GM21515 (cell line): ENCODE measurements at regions not wholly inside any gene's neighbourhood (a gene's known extent, or its start where the extent isn't known, plus 50 kb on each side); places are given as distances from the start of the nearest gene placed in this dataset.

Experiments
- ATAC-seq: cut with Tn5 transposase; IDR thresholded peaks from one replicate; pipeline ENCODE4 v1.9.1; 2021; ENCODE audit not compliant: unreplicated experiment

DNA sequence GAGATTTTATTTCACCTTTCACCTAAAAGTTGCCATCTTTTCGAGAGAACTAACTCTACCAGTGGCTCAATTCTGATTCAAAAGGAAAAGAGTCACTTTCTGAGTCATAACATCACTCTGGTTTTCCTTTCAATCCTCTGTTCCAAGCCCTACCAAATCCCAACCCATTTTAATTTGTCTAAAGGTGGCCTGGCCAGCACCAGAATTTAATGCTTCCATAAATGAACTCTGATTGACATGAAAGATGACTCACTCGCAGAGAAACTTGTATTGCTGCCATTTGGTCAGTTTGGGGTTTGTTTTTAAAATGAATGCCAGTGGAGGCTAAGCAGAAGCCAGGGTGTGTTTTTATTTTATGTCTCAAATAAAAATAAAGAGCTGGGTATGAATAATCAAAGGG, 117.4 kb upstream of the SOX5 start:
- no peak for ATAC-seq

DNA sequence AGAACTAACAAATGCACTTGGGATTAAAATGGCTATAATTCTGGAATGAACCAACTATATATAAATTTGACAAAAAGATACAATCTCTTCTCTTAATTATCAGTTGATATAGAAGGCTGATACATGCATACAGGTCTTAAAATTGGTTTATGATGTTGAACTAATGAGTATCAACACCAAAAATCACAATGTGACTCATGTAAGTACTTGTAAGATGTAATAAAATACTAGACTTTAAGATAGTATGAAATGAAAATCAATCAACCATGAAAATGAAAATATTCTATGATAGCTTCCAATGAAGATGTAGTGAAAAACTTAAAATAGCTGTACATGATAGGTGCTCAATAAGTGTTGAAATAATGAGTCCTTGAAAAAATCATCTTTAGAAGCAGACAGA, 116.6 kb upstream of the SOX5 start:
- no peak for ATAC-seq

DNA sequence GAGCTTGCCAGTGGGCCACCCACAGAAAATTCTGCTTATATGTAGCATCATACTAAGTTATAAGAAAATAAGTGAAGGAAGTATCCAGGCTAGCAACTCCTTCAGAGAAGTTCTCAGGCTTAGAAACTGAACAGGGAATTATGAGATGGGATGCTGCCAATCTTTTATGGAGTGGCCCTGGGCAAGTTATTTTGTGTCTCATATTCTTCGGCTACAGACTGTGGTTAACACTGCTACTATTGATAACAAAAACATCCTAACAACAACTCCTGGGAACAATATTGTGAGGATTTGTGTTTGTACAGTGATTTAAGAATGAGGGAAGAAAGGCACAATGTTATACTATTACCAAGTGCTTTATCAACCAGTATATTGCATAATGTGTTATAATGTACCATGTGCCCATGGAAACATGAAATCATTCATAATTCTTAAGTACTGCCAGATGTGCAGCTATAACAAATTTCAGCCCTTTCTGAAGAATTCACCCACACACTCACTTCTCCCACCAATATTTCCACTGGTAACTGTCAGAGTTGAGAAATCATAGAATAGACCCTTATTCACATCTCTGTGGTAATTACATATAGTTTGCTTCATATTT, 113.3 kb upstream of the SOX5 start:
- no peak for ATAC-seq

DNA sequence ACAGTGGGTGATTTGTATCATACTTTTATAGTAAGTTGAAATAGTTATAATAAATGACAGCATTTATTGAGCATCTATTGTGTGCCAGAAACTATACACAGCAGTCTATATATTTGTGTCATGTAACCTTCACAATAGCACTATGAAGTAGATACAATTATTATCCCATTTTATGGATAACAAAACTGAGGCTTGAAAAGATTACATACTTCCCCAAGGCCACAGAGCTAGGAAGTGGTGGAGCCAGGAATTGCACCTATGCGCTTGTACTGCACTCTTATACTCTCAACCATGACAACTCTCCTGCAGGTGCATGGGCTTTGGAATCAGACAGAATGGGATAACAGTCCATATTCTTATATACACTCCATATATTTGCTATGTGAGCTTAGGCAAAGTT, 110.6 kb upstream of the SOX5 start:
- no peak for ATAC-seq

DNA sequence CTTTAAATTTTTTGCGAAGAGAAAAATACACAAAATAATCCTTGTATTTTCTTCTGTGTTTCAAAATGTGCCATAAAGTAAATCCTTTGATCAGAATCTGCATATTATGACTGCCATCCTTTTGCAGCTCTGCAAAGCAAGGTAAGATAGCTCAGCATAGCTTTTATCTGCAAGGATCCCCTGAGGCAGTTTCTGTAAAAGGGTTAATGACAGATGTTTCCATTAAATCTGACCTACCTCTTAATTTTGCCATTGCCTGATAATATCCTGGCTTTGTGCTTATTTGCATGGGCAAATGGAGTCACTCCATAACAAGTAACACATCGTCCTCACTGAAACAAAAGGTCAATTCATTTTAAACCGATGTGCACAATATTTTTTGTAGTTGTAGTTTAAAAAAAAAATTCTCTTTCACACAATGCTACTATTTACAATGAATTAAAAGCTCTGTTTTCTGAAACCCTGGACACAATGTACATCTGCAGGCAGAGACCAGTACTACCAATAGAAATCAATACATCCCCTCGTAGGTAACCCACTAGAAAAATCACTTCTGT, 108.5 kb upstream of the SOX5 start:
- ATAC-seq: no peak

DNA sequence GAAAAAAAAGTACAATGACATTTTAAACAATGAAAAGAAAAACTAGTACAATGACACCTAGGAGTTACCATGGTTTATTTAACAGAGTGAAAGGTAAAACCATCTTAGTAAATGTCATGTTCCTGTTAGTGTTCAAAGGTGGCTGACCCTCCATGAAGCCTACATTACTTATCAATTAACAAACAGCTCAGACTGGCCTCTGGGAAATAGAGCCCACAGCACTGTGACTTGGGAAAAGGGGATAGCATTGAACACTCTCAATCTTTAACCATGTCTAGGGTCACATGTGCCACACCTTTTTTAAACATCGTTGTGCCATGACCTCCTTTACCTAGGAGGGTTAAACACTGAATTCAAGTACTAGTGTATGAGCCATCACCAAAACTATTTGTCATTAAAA, 106.3 kb upstream of the SOX5 start:
- ATAC-seq: no peak

DNA sequence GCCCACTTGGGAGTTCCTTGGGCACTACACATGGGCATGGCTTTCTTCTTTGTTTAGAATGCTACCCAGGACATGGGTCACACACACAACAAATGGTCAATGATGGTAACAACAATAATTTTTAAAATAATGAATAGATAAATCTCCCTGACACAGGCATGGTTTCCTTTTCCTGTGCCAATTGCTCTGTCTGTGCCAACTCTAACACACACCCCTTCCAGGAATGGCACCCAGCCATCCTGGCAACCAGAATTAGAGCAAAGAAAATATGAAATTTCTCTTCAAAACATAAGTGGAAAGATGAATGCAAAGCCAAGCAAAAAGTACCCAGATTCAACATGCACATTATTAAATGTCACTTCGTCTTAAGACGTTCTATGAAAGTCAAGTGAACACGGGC, 104.9 kb upstream of the SOX5 start:
- ATAC-seq: no peak

DNA sequence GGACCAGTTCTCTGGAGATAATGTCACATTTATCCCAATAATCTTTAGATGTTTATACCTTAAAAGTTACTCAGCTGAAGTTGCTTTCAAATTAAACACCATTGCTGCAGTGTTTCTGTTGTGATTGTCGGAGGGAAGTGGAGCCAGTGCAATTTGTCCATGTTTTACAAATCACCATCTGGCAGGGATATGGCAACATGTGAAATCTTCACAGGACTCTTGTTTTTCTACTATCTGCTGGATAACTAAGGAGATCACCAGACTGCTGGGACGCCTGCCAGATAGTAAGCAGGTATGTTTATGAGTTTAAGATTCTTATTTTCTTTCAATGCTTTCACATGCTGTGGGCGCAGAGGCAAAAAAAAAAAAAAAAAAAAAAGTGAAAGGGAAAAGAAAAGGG, 100.3 kb upstream of the SOX5 start:
- no peak for ATAC-seq

DNA sequence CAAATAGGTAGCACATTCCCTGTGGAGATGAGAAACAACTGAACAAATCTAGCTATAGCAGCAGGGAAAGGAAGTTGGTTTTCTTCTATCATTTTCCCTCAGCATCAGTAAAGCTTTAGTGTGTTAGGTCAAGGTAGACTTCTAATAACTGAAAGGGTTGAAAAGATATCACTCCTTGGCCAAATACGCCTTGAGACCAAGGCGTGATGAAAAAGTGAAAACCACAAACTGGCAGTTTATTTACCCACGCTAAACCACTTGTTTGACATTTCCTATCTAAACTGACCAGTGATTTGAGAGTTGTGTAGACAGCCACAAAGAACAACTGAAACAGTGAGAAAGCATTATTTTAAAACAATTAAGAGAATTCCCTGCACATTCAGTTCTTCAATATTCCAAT, 99.6 kb upstream of the SOX5 start:
- no peak for ATAC-seq

DNA sequence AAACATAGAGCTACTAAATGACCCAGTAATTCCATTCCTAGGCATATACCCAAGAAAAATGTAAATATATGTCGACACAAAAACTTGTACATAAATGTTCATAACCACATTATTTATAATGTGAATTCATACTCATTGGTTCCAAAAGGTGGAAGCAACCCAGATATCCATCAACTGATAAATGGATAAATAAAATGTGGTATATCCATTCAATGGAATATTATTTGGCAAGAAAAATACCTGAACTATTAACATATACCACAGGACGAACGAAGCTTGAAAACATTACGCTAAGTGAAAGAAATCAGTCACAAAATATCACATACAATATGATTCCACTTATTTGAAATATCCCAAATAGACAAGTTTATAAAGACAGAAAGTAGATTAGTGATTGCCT, 99.0 kb upstream of the SOX5 start:
- no peak for ATAC-seq

DNA sequence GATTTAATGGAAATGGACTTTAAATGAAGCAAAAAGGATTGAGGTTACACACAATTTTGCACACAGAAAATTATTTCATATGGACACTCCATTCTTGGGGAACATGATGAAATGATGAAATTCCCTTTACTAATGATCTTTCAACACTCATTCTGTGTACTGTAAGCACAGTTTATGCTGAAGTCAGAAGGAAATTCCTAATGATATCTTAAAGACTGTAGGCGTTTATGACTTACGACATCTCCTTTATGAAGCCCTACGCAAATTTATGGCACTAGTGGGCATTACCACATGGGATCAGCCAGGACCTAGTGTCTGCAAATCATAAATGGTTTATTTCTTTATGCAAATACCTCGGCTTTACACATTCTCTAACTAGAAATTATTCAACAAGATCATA, 97.9 kb upstream of the SOX5 start:
- no peak for ATAC-seq

DNA sequence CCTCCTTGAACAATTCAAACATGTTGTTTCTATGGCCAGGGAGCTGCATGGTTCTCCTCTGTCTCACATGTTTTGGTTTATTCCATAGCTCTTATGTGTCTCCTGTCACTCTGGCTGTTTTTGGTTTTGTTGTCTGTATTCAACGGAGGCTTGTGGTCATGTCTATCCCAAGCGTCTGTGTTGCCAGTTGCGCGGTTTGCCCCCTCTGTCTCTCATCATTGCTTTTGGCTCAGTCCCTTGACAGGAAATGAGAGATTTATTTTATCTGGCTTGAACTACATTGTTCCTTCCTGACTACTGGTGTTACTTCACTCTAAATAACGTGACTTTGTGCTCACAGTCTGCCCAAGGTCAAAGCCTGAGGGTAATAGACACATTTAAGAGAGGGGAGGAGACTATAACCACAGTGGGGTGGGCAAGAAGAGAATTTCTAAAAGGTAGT, 96.4 kb upstream of the SOX5 start:
- no peak for ATAC-seq

DNA sequence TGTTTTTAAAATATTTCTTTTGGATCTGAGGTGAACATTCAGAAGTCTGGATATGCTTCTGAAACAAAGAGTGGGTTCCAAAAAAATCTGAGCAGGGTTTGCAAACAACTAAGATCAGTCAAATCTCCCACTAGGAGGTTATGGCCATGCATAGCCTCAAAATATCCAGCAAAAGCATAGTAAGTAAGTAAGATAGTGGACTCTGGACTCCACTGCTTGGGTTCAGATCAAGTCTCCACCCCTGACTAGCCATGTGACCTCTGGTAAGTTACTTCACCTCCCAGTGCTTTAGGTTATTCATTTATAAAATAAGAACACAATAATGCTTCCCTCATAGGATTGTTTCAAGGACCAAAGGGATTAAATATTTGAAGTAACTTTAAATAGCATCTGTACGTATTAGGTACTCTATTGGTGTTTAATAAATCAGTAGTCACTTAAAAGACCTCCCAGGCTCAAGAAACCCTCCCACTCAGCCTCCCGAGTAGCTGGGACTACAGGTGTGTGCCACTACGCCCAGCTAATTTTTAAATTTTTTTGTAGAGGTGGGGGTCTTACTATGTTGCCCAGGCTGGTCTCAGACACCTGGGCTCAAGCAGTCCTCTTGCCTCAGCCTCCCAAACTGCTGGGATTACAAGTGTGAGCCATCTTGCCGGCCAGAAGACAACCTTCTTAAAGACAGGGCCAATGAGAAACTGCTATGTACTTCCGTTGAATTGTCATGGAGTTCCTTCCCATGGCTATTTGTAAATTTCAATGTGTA, 95.7 kb upstream of the SOX5 start:
- ATAC-seq: no peak

DNA sequence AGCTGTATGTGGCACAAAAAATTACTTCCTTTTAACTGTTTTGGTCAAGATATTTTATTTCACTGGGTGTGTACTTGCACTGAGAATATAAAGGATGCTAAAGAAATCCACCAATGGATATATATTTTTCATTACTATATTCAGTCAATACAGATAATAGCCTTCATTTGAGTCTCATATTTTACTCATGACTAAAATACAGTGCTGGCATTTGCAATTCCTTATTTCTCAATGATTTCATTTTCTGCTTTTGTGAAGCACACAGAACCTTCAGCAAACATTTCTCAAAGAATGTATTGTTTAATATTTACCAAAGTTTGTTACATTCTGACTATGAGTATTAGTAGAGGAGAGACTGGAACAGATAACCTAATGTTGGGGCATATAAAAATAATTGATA, 93.2 kb upstream of the SOX5 start:
- no peak for ATAC-seq

DNA sequence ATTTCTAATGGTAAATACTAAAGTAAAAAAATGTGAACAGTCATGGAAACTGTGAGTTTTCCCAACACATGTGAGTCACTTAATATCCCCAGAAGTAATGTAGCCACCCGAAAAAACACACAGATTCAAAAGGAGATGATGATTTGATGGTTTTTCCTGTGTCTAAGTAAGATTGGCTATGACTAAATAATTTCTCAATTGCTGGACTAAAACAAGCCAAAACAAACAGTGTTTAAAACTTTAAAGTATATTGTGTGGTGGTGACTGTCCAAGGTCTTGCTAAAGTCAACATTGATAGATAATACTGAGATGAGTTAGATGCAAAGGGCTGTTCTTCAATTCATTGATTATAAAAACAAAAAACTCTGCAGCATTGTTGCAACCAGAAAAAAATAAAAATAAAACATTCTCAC, 89.6 kb upstream of the SOX5 start:
- ATAC-seq: no peak

DNA sequence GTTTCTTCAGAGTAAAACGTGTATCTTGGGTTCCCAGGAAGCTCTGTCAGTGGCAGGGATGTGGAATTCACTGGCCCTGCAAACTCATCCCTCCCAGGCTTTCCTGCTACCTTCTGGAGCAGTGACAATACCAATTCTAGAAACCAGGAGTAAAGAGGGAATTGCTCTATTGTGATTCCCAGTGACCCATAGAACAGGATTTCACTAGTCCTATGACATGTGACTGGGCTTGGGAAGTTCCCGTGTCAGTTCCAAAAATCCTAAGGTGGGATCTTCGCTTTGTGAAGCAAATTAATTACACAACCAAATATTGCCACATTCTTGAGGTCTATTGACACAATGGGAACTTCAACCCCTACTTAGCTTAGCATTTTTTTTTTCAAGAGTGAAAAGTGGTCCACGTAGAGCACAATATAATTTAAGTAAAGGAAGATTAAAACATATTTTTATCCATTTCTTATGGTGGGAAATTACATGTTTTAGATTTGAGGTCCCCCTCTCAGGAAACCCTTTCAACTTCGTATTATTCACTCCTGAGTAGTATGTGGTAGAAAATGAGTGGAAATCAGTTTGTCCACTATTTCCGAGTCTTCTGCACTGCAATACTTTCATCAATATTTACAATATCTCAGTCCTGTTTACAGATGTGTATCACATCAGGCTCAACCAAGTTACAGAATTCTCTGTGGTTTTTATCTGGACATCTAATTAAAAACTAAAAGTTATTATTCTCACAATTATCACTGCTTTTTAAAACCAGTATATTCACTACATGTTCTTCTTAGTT, 88.9 kb upstream of the SOX5 start:
- ATAC-seq: no peak

DNA sequence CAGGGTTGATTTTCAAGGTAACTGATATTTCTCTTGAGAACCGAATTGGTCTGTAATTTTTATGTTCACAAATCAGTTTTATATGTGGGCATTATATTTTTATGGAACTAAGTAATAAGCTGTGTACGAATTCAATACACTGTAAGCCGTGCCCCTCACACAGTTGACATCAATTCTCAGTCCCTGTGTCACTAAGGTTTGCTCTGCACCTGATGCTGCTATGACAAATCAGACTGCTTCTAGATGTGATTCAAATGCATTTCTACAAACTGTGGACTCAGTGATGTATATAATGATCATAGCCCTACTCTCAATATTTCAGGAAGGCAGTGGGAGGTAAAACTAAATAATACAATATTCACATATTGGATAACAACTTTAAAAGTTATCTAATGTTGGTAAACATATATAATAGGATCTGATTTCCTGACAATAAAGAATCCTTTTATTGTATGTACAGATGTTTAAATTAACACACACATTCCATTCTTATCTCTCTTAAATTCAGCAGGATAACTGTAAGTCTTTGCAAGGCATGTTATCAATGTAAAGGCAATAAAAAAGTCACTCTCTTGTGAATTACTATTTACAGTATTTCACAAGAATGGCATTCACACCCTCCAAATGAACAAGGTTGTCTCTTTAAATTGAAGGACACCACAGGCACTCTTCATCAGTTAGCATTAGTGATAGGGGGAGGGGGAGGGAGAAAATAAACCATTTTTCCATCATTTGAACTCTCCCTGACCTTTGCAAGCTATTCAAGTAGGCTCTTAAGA, 87.2 kb upstream of the SOX5 start:
- no peak for ATAC-seq

DNA sequence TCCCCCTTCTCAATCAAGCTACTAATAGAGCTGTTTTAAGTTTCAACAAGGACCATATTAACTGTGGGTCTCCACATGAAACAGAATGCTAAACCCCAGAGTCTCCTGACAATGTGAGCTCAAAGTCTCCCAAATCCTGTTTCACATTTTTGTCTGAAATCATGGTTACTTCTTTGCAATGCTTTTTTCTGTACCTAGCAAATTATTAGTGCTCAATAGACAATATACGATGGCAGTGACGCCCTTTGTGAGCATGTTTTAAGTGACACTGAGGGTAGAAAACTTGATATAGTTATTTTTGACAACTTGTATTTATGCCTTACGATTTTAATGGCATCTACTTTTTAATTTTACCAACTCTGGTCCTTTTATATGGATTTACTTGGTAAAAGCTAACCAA, 85.4 kb upstream of the SOX5 start:
- no peak for ATAC-seq

DNA sequence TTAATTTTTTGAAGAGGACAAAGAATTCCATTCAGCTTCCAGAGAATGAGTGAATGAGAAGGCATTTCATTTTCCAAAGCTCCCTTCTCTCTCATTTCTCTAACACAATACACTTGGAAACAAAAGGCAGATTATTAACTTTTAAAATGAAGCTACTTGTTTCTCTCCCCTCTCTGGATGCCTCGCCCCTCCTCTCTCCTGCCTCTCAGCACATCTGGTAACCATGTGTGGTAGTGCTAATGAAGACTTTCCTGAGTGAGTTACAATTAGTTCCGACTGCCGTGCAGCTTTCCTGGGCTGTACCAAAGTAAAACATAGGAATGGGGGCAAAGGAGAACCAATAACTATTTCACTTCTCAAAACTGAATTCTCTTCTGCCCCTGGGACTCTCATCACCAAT, 84.7 kb upstream of the SOX5 start:
- no peak for ATAC-seq

DNA sequence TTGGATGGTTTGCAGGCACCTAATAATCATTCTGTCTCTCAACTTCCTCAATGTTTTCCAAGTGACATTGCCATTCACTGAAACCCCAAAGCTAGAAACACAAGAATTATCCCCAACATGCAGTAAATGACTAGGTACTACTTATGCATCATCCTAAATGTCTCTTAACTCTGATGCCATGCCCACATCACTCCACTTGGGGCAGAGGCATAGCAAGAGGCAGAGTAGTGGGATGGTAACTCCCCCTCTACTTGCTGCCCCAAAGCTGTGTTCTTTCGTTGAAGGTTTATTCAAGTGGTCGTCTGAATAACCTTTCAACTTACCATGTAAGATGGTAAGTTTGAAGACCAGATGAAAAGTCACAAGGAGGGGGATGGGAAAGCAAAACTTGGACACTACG, 77.9 kb upstream of the SOX5 start:
- ATAC-seq: no peak

DNA sequence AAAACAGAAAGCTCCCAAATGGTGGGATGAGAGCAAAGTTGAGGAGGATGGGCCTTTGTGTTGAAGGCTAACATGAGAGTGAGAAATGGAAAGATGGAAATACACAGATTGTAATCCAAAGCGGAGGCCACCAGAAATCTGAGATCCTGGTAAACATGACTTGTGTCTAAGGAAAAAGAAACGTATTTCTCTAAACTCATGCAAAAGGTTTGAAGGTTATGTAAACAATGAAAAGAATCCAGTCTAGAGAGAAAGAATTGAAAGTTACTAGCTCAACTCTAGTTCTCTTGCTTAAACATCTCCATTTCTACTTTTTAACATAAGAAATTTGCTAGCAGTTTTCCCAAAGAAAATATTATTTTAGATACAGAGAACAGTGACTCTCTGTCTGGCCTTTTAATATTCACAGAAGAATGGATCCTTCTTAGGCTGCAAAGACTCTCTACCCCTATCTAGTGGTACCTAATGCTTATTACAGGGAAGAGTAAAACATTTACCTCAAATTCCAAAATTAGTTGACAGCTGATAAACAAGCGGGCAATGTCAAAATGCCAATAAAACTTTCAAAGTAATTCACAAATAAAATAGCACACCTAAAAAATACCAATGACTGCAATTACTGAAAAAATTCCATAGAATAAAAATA, 75.8 kb upstream of the SOX5 start:
- ATAC-seq: no peak
